ENCODE measurements at regions not wholly inside any gene's neighbourhood (a gene's known extent, or its start where the extent isn't known, plus 50 kb on each side); places are given as distances from the start of the nearest gene placed in this dataset.

GRCh38 chr7:120184866-120185265, 88.1 kb upstream of the KCND2 start:
- no peak for TF ChIP-seq EZH2 (IDR thresholded peaks at IDR 0.05; ENCODE audit: borderline replicate concordance, control insufficient read depth, low read depth, low read length)
- TF ChIP-seq CHD2 (IDR thresholded peaks at IDR 0.05; ENCODE audit: borderline replicate concordance, low read depth, low read length): no peak
- no peak for TF ChIP-seq CTCF (IDR thresholded peaks at IDR 0.05 in 2 of 3, conservative IDR thresholded peaks at IDR 0.05 in 1 of 3; ENCODE audit: control insufficient read depth in 2 of 3, extremely low read depth in 1 of 3, insufficient read depth in 1 of 3, low read depth in 3 of 3, low read length in 3 of 3)
- no peak for TF ChIP-seq ATF7 (IDR thresholded peaks at IDR 0.05; ENCODE audit: low read depth)
- no peak for TF ChIP-seq POLR2A (IDR thresholded peaks at IDR 0.05; ENCODE audit: low read depth, low read length)
- TF ChIP-seq EP300 (IDR thresholded peaks at IDR 0.05; ENCODE audit: borderline replicate concordance in 1 of 2, control insufficient read depth in 1 of 2, low read depth in 2 of 2, low read length in 2 of 2): no peak
- no peak for TF ChIP-seq BCLAF1 (IDR thresholded peaks at IDR 0.05)
- no peak for TF ChIP-seq USF2 (IDR thresholded peaks at IDR 0.05; ENCODE audit: borderline replicate concordance, low read depth, low read length)
- TF ChIP-seq POU2F2 (IDR thresholded peaks at IDR 0.05; ENCODE audit: borderline replicate concordance, low read depth, low read length): no peak
- TF ChIP-seq KDM1A (IDR thresholded peaks at IDR 0.05; ENCODE audit: borderline replicate concordance): no peak
- TF ChIP-seq SMAD5 (IDR thresholded peaks at IDR 0.05; ENCODE audit: low read depth): no peak
- TF ChIP-seq NFIC (IDR thresholded peaks at IDR 0.05; ENCODE audit: low read depth, low read length): no peak
- TF ChIP-seq RAD21 (IDR thresholded peaks at IDR 0.05; ENCODE audit: insufficient read depth, low read depth, low read length): no peak
